OCI-LY1 (cell line): ENCODE measurements at regions not wholly inside any gene's neighbourhood (a gene's known extent, or its start where the extent isn't known, plus 50 kb on each side); places are given as distances from the start of the nearest gene placed in this dataset.

Experiments used
- CTCF ChIP-seq: fragments of 200-600 bp; sonication (generic), shearing (Covaris generic); IDR thresholded peaks from 2 replicates; pipeline ENCODE4 v1.5.1; 2017; ENCODE audit warnings: mild to moderate bottlenecking, antibody characterized with exemption, low read length, moderate library complexity, mixed read lengths
- EZH2 ChIP-seq: fragments of 200-600 bp; sonication (generic), shearing (Covaris generic); IDR thresholded peaks from 2 replicates; pipeline ENCODE4 v1.8.0; 2017; ENCODE audit warnings: borderline replicate concordance, mixed run types, mild to moderate bottlenecking, antibody characterized with exemption, low read length, moderate library complexity, mixed read lengths

GRCh38 chr4:116480546-116480945, 604.8 kb downstream of the TRAM1L1 start:
- no peak for TF ChIP-seq CTCF
- TF ChIP-seq EZH2: no peak
